ENCODE measurements at regions not wholly inside any gene's neighbourhood (a gene's known extent, or its start where the extent isn't known, plus 50 kb on each side); places are given as distances from the start of the nearest gene placed in this dataset.

DNA sequence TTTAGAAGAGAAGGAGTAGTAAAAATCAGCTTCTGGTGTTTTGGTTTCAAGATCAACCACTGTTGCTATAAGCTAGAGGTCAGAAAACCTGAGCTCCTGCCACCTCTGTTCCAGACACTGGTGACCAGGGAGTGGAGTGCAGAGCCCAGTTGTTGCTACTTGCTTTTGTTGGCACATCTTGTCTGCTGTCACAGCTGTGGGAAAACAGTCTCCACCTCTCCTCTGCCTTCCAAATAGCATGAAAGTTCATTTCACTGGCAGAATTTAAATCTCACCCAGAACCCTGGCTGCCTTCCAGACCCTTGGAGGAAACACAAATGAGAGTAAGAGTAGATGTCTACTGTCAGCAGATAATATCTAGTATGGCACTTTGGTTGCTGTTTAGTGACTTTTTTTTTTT lies 297.5 kb upstream of the KLF3 start:
- H3K4me1 Mint-ChIP-seq (ENCODE audit: low read depth) = peaks cover 36% of the 10 kb centered on the region
- no peak overlapping the region for H3K4me3 Mint-ChIP-seq
- TF ChIP-seq, protein P1, sequence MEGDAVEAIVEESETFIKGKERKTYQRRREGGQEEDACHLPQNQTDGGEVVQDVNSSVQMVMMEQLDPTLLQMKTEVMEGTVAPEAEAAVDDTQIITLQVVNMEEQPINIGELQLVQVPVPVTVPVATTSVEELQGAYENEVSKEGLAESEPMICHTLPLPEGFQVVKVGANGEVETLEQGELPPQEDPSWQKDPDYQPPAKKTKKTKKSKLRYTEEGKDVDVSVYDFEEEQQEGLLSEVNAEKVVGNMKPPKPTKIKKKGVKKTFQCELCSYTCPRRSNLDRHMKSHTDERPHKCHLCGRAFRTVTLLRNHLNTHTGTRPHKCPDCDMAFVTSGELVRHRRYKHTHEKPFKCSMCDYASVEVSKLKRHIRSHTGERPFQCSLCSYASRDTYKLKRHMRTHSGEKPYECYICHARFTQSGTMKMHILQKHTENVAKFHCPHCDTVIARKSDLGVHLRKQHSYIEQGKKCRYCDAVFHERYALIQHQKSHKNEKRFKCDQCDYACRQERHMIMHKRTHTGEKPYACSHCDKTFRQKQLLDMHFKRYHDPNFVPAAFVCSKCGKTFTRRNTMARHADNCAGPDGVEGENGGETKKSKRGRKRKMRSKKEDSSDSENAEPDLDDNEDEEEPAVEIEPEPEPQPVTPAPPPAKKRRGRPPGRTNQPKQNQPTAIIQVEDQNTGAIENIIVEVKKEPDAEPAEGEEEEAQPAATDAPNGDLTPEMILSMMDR (IDR thresholded peaks at IDR 0.05) = no peak
- no peaks in the 10 kb centered on the region for H3K36me3 Mint-ChIP-seq (ENCODE audit: low read depth)
- Histone ChIP-seq H3K4me1 (ENCODE audit: insufficient read depth, low read length) (peaks cover 13% of the 10 kb centered on the region), H3K4me3 (ENCODE audit: low read length) (no peak overlapping the region), H3K9me3 (ENCODE audit: control insufficient read depth in 1 of 2, insufficient read depth in 1 of 2, low read length in 2 of 2) (no peaks in the 10 kb centered on the region), H3K36me3 (ENCODE audit: insufficient read depth, low read length) (no peaks in the 10 kb centered on the region), H3K27ac (ENCODE audit: low read depth in 1 of 2, low read length in 2 of 2) (no peak overlapping the region), H3K27me3 (ENCODE audit: control insufficient read depth in 1 of 2, insufficient read depth in 2 of 2, low read length in 2 of 2) (no peaks in the 10 kb centered on the region)
- H3K9me3 Mint-ChIP-seq = no peaks in the 10 kb centered on the region
- ATAC-seq (ENCODE audit: poor library complexity) (no peak), DNase-seq (no peak)
- intact Hi-C loops (cut with DNase I, micrococcal nuclease) = no loop called here
- H3K27ac Mint-ChIP-seq = no peak overlapping the region
- ChIA-PET CTCF (no interaction called here), POLR2A (interaction anchor here (1.5 kb wide), 1 partner anchor 37 kb away, joined by 3 read pairs; no protein-coding TSS in a partner anchor)
- no peaks in the 10 kb centered on the region for H3K27me3 Mint-ChIP-seq

DNA sequence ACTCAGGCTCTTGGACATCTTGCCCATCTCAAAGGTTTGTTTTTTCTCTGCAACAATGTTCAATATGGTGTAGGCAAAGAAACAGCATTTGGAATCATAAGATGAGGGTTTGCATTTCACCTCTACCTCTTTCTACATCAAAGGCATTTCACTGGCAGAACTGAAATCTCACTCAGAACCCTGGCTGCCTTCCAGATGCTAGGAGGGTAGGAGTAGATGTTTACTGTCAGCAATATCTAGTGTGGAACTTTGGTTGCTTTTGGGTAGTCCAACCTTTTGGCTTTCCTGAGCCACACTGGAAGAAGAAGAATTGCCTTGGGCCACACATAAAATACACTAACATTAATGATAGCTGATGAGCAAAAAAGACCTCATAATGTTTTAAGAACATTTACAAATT lies 297.0 kb upstream of the KLF3 start:
- Histone ChIP-seq H3K27ac (ENCODE audit: low read depth in 1 of 2, low read length in 2 of 2) (no peak overlapping the region), H3K4me3 (ENCODE audit: low read length) (no peak overlapping the region), H3K4me1 (ENCODE audit: insufficient read depth, low read length) (peaks cover 14% of the 10 kb centered on the region), H3K27me3 (ENCODE audit: control insufficient read depth in 1 of 2, insufficient read depth in 2 of 2, low read length in 2 of 2) (no peaks in the 10 kb centered on the region), H3K9me3 (ENCODE audit: control insufficient read depth in 1 of 2, insufficient read depth in 1 of 2, low read length in 2 of 2) (no peaks in the 10 kb centered on the region), H3K36me3 (ENCODE audit: insufficient read depth, low read length) (no peaks in the 10 kb centered on the region)
- CTCF ChIA-PET = interaction anchor here (1.0 kb wide), 1 partner anchor 47 kb away, joined by 3 read pairs; no protein-coding TSS in a partner anchor
- Mint-ChIP-seq H3K4me1 (ENCODE audit: low read depth) (peaks cover 42% of the 10 kb centered on the region), H3K9me3 (peaks cover 2% of the 10 kb centered on the region), H3K27me3 (no peaks in the 10 kb centered on the region), H3K27ac (no peak overlapping the region), H3K36me3 (ENCODE audit: low read depth) (no peaks in the 10 kb centered on the region), H3K4me3 (no peak overlapping the region)
- TF ChIP-seq, protein P1 (IDR thresholded peaks at IDR 0.05) = no peak
- POLR2A ChIA-PET = interaction anchor here (1.5 kb wide), 1 partner anchor 38 kb away, joined by 3 read pairs; no protein-coding TSS in a partner anchor
- no peak for ATAC-seq (ENCODE audit: poor library complexity)
- intact Hi-C loops (cut with DNase I, micrococcal nuclease) = no loop called here
- peak in 3 of 14 experiments; percentile 1 to 31 (median 2) for DNase-seq

DNA sequence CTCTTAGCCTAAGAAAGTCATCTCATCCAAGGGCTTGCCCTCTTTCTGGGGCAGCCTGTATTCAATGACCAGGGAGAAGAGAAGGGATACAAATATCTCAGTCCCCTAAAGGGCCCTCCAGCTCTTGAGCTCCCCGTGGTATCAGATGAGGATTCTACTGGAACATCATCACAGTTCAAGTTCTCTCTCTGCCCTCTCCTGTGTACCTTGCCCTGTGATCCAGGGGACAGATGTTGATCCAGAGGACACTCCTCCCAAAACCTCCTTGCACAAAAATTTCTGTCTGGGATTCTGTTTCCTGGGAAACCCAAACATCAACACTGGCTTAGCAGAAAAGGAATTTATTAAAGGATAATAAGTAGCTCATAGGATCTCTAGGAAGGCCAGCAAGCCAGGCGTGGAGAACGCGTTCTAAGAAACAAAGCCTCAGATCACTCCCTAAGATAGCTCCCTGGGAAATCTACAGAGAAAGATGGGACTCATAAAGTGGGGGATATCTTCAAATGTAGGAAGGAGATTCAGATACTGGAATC lies 296.3 kb upstream of the KLF3 start:
- TF ChIP-seq, protein P1 (IDR thresholded peaks at IDR 0.05) = no peak
- Histone ChIP-seq H3K4me3 (ENCODE audit: low read length) (no peak overlapping the region), H3K27ac (ENCODE audit: low read depth in 1 of 2, low read length in 2 of 2) (no peak overlapping the region), H3K4me1 (ENCODE audit: insufficient read depth, low read length) (peaks cover 16% of the 10 kb centered on the region), H3K36me3 (ENCODE audit: insufficient read depth, low read length) (no peaks in the 10 kb centered on the region), H3K27me3 (ENCODE audit: control insufficient read depth in 1 of 2, insufficient read depth in 2 of 2, low read length in 2 of 2) (no peaks in the 10 kb centered on the region), H3K9me3 (ENCODE audit: control insufficient read depth in 1 of 2, insufficient read depth in 1 of 2, low read length in 2 of 2) (no peaks in the 10 kb centered on the region)
- Mint-ChIP-seq H3K4me3 (no peak overlapping the region), H3K27me3 (no peaks in the 10 kb centered on the region), H3K36me3 (ENCODE audit: low read depth) (no peaks in the 10 kb centered on the region), H3K9me3 (peaks cover 2% of the 10 kb centered on the region), H3K27ac (no peak overlapping the region), H3K4me1 (ENCODE audit: low read depth) (peaks cover 49% of the 10 kb centered on the region)
- ATAC-seq (ENCODE audit: poor library complexity) = no peak
- no peak for DNase-seq
- CTCF ChIA-PET = interaction anchor here (1.0 kb wide), 1 partner anchor 48 kb away, joined by 3 read pairs; no protein-coding TSS in a partner anchor
- intact Hi-C loops (cut with DNase I, micrococcal nuclease) = no loop called here
- POLR2A ChIA-PET = interaction anchor here (1.5 kb wide), 1 partner anchor 39 kb away, joined by 3 read pairs; no protein-coding TSS in a partner anchor
